K562 (cell line): ENCODE measurements at regions not wholly inside any gene's neighbourhood (a gene's known extent, or its start where the extent isn't known, plus 50 kb on each side); places are given as distances from the start of the nearest gene placed in this dataset.

Source experiments
- ATF7 ChIP-seq: fragments of 450-650 bp; IDR thresholded peaks from 2 replicates; pipeline ENCODE4 v1.7.1; 2014; ENCODE audit warnings: mild to moderate bottlenecking, moderate library complexity
- DACH1 ChIP-seq: fragments of 450-650 bp; IDR thresholded peaks from 2 replicates; pipeline ENCODE4 v1.6.1; 2018; ENCODE audit not compliant: partially characterized antibody
- DMBX1 ChIP-seq: fragments of 250-450 bp; sonication (Bioruptor Pico); IDR thresholded peaks from 2 replicates; pipeline ENCODE4 v1.8.0; 2022; ENCODE audit warnings: inconsistent platforms, mild to moderate bottlenecking, moderate library complexity, borderline replicate concordance
- DNMT1 ChIP-seq: fragments of 450-650 bp; IDR thresholded peaks from 2 replicates; pipeline ENCODE4 v1.6.1; 2016; ENCODE audit warnings: antibody characterized with exemption, mild to moderate bottlenecking
- DPF2 ChIP-seq: fragments of 450-650 bp; IDR thresholded peaks from 2 replicates; pipeline ENCODE4 v1.6.1; 2016
- EHMT2 ChIP-seq: fragments of 450-650 bp; IDR thresholded peaks from 2 replicates; pipeline ENCODE4 v1.6.1; 2018; ENCODE audit warnings: antibody characterized with exemption
- FOXA3 ChIP-seq, 2 experiments: fragments of 450-650 bp in 1 of 2; sonication (generic) in 1 of 2; formaldehyde crosslinking; IDR thresholded peaks in 1 of 2; conservative IDR thresholded peaks in 1 of 2; 2 replicates each; pipeline versions ENCODE4 v1.4.0 to v1.8.0; 2020 to 2022; ENCODE audit warnings: mild to moderate bottlenecking in 2 of 2, missing genetic modification reagents in 1 of 2
- FOXK2 ChIP-seq, 2 experiments: fragments of 450-650 bp; IDR thresholded peaks in 1 of 2; conservative IDR thresholded peaks in 1 of 2; 2 replicates each; pipeline ENCODE4 v1.6.1; 2016; ENCODE audit warnings: low read depth in 2 of 2, mild to moderate bottlenecking in 1 of 2
- MAX ChIP-seq: sonication (generic); formaldehyde crosslinking; IDR thresholded peaks from 2 replicates; pipeline ENCODE4 v1.9.0; 2022; ENCODE audit warnings: mild to moderate bottlenecking, missing genetic modification reagents
- NFIC ChIP-seq: fragments of 450-650 bp; IDR thresholded peaks from 2 replicates; pipeline ENCODE4 v1.6.1; 2017; ENCODE audit warnings: mild to moderate bottlenecking, inconsistent platforms
- POLR2B ChIP-seq: fragments of 450-650 bp; IDR thresholded peaks from 2 replicates; pipeline ENCODE4 v1.6.1; 2018; ENCODE audit warnings: low read depth; ENCODE audit not compliant: partially characterized antibody
- SMARCA5 ChIP-seq: fragments of 450-650 bp; IDR thresholded peaks from 2 replicates; pipeline ENCODE4 v1.6.1; 2016
- SNIP1 ChIP-seq: fragments of 450-650 bp; IDR thresholded peaks from 2 replicates; pipeline ENCODE4 v1.7.1; 2017; ENCODE audit warnings: low read depth, mild to moderate bottlenecking
- TAF9B ChIP-seq: fragments of 450-650 bp; IDR thresholded peaks from 2 replicates; pipeline ENCODE4 v1.6.1; 2018; ENCODE audit warnings: mild to moderate bottlenecking; ENCODE audit not compliant: partially characterized antibody
- ZNF696 ChIP-seq: fragments of 250-450 bp; sonication (Bioruptor Pico); conservative IDR thresholded peaks from 2 replicates; pipeline ENCODE4 v1.4.0; 2020; ENCODE audit warnings: mild to moderate bottlenecking, moderate library complexity
- ZNF699 ChIP-seq: fragments of 250-450 bp; sonication (Bioruptor Pico); IDR thresholded peaks from 2 replicates; pipeline ENCODE4 v1.8.0; 2021; ENCODE audit warnings: mild to moderate bottlenecking, moderate library complexity; ENCODE audit not compliant: insufficient replicate concordance
- ZNF77 ChIP-seq: fragments of 250-450 bp; sonication (Bioruptor Pico); IDR thresholded peaks from 2 replicates; pipeline ENCODE4 v1.5.0; 2020
- TF ChIP-seq, protein P1 (sequence below): fragments of 450-650 bp; formaldehyde crosslinking; conservative IDR thresholded peaks from 2 replicates; pipeline ENCODE4 v1.4.0; 2022; ENCODE audit warnings: mild to moderate bottlenecking, missing genetic modification characterization
- TF ChIP-seq, protein P2 (sequence below): conservative IDR thresholded peaks from 2 replicates; pipeline ENCODE4 v1.6.1; 2011; ENCODE audit warnings: low read depth, mild to moderate bottlenecking, low read length; ENCODE audit not compliant: control insufficient read depth
- TF ChIP-seq, protein P3 (sequence below): fragments of 450-650 bp; IDR thresholded peaks from 2 replicates; pipeline ENCODE4 v1.6.1; 2016; ENCODE audit warnings: missing biosample characterization, missing genetic modification characterization
- TF ChIP-seq, protein P4 (sequence below): fragments of 450-650 bp; IDR thresholded peaks from 2 replicates; pipeline ENCODE4 v1.6.1; 2014; ENCODE audit warnings: low read depth, mild to moderate bottlenecking, moderate library complexity, borderline replicate concordance
- TF ChIP-seq, protein P5 (sequence below): fragments of 250-450 bp; sonication (Bioruptor Pico); IDR thresholded peaks from 2 replicates; pipeline ENCODE4 v1.8.0; 2022; ENCODE audit warnings: moderate library complexity, mild to moderate bottlenecking, inconsistent platforms

- TF ChIP-seq, protein P1, sequence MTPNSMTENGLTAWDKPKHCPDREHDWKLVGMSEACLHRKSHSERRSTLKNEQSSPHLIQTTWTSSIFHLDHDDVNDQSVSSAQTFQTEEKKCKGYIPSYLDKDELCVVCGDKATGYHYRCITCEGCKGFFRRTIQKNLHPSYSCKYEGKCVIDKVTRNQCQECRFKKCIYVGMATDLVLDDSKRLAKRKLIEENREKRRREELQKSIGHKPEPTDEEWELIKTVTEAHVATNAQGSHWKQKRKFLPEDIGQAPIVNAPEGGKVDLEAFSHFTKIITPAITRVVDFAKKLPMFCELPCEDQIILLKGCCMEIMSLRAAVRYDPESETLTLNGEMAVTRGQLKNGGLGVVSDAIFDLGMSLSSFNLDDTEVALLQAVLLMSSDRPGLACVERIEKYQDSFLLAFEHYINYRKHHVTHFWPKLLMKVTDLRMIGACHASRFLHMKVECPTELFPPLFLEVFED (CRISPR knock-in tag), result no peak
- TF ChIP-seq POLR2B, result no peak
- peak; percentile 85 for TF ChIP-seq TAF9B
- TF ChIP-seq EHMT2, result peak; percentile 77
- TF ChIP-seq DPF2, result peak; percentile 91
- TF ChIP-seq, protein P2, sequence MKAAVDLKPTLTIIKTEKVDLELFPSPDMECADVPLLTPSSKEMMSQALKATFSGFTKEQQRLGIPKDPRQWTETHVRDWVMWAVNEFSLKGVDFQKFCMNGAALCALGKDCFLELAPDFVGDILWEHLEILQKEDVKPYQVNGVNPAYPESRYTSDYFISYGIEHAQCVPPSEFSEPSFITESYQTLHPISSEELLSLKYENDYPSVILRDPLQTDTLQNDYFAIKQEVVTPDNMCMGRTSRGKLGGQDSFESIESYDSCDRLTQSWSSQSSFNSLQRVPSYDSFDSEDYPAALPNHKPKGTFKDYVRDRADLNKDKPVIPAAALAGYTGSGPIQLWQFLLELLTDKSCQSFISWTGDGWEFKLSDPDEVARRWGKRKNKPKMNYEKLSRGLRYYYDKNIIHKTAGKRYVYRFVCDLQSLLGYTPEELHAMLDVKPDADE, result no peak; the same call in 1 of the 2 replicates
- TF ChIP-seq, protein P3, sequence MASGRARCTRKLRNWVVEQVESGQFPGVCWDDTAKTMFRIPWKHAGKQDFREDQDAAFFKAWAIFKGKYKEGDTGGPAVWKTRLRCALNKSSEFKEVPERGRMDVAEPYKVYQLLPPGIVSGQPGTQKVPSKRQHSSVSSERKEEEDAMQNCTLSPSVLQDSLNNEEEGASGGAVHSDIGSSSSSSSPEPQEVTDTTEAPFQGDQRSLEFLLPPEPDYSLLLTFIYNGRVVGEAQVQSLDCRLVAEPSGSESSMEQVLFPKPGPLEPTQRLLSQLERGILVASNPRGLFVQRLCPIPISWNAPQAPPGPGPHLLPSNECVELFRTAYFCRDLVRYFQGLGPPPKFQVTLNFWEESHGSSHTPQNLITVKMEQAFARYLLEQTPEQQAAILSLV, result peak; percentile 33; the same call in 1 of the 2 replicates
- no peak for TF ChIP-seq ZNF699 (CRISPR knock-in tag)
- peak; percentile 90 for TF ChIP-seq DACH1
- TF ChIP-seq NFIC, result peak; percentile 89
- peak; percentile 84 for TF ChIP-seq ATF7
- TF ChIP-seq ZNF77, result no peak
- TF ChIP-seq, protein P4, sequence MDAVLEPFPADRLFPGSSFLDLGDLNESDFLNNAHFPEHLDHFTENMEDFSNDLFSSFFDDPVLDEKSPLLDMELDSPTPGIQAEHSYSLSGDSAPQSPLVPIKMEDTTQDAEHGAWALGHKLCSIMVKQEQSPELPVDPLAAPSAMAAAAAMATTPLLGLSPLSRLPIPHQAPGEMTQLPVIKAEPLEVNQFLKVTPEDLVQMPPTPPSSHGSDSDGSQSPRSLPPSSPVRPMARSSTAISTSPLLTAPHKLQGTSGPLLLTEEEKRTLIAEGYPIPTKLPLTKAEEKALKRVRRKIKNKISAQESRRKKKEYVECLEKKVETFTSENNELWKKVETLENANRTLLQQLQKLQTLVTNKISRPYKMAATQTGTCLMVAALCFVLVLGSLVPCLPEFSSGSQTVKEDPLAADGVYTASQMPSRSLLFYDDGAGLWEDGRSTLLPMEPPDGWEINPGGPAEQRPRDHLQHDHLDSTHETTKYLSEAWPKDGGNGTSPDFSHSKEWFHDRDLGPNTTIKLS, result peak; percentile 60; the same call in 1 of the 2 replicates
- TF ChIP-seq DMBX1 (CRISPR knock-in tag), result peak; percentile 58; the same call in 1 of the 2 replicates
- TF ChIP-seq SMARCA5, result 0 out of 2 replicates have a peak, but pooled peaks have one; percentile 13
- TF ChIP-seq, protein P5, sequence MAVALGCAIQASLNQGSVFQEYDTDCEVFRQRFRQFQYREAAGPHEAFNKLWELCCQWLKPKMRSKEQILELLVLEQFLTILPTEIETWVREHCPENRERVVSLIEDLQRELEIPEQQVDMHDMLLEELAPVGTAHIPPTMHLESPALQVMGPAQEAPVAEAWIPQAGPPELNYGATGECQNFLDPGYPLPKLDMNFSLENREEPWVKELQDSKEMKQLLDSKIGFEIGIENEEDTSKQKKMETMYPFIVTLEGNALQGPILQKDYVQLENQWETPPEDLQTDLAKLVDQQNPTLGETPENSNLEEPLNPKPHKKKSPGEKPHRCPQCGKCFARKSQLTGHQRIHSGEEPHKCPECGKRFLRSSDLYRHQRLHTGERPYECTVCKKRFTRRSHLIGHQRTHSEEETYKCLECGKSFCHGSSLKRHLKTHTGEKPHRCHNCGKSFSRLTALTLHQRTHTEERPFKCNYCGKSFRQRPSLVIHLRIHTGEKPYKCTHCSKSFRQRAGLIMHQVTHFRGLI, result no peak
- TF ChIP-seq FOXA3 (CRISPR knock-in tag; conservative IDR thresholded peaks at IDR 0.05 in 1 of 2, IDR thresholded peaks at IDR 0.05 in 1 of 2), result no peak
- peak; percentile 86 for TF ChIP-seq MAX (CRISPR knock-in tag)
- TF ChIP-seq ZNF696 (CRISPR knock-in tag), result no peak
- TF ChIP-seq DNMT1, result no peak
- TF ChIP-seq SNIP1, result no peak
- TF ChIP-seq FOXK2 (conservative IDR thresholded peaks at IDR 0.05 in 1 of 2, IDR thresholded peaks at IDR 0.05 in 1 of 2; ENCODE audit: low read depth in 2 of 2), result peak; percentile 70 to 76
Observed at GRCh38 chr6:90403489-90404381, 107.1 kb upstream of the BACH2 start (continued).
